H1 (cell line): ENCODE measurements at regions not wholly inside any gene's neighbourhood (a gene's known extent, or its start where the extent isn't known, plus 50 kb on each side); places are given as distances from the start of the nearest gene placed in this dataset.

ENCODE experiments used
- BRCA1 ChIP-seq: IDR thresholded peaks from 2 replicates; pipeline ENCODE4 v1.6.1; 2012; ENCODE audit warnings: low read depth, low read length, improper control_type of control experiment
- CEBPB ChIP-seq: IDR thresholded peaks from 2 replicates; pipeline ENCODE4 v1.6.1; 2012; ENCODE audit warnings: low read depth, low read length
- CHD1 ChIP-seq: IDR thresholded peaks from 2 replicates; pipeline ENCODE4 v1.6.1; 2012; ENCODE audit warnings: low read depth, low read length, improper control_type of control experiment
- CHD2 ChIP-seq: IDR thresholded peaks from 2 replicates; pipeline ENCODE4 v1.6.1; 2012; ENCODE audit warnings: low read length, improper control_type of control experiment
- CTCF ChIP-seq, 3 experiments: IDR thresholded peaks; 1 replicate in 2 of 3; 2 replicates in 1 of 3; pipeline versions ENCODE4 v1.5.1 to v1.6.1; 2011; ENCODE audit warnings: low read length in 3 of 3, mild to moderate bottlenecking in 3 of 3, inconsistent platforms in 2 of 3, low read depth in 1 of 3, moderate library complexity in 1 of 3; ENCODE audit not compliant: insufficient read depth in 1 of 3; ENCODE audit errors: control extremely low read depth in 1 of 3
- EZH2 ChIP-seq: fragments of 200-600 bp; sonication (generic); IDR thresholded peaks from 2 replicates; pipeline ENCODE4 v1.7.1; 2012; ENCODE audit warnings: low read depth, mild to moderate bottlenecking, moderate library complexity, low read length, inconsistent platforms; ENCODE audit not compliant: severe bottlenecking
- PHF8 ChIP-seq: fragments of 200-600 bp; sonication (generic); conservative IDR thresholded peaks from 2 replicates; pipeline ENCODE4 v1.7.1; 2012; ENCODE audit warnings: low read depth, mild to moderate bottlenecking, inconsistent platforms, low read length, moderate library complexity
- POLR2A ChIP-seq, 2 experiments: IDR thresholded peaks; 1 replicate in 1 of 2; 2 replicates in 1 of 2; pipeline ENCODE4 v1.6.1; 2011; ENCODE audit warnings: low read depth in 2 of 2, low read length in 2 of 2, mild to moderate bottlenecking in 2 of 2; ENCODE audit errors: control extremely low read depth in 1 of 2
- TAF1 ChIP-seq: IDR thresholded peaks from 2 replicates; pipeline ENCODE4 v1.6.1; 2011; ENCODE audit warnings: mild to moderate bottlenecking, low read depth, low read length
- TAF7 ChIP-seq: optimal IDR thresholded peaks from 2 replicates; pipeline ENCODE3; 2011; ENCODE audit warnings: low read depth, mild to moderate bottlenecking, inconsistent platforms, low read length, moderate library complexity, borderline replicate concordance
- TCF12 ChIP-seq: IDR thresholded peaks from 2 replicates; pipeline ENCODE4 v1.6.1; 2011; ENCODE audit warnings: low read depth, mild to moderate bottlenecking, low read length
- YY1 ChIP-seq: IDR thresholded peaks from 2 replicates; pipeline ENCODE4 v1.6.1; 2011; ENCODE audit warnings: low read depth, mild to moderate bottlenecking, low read length

GRCh38 chr13:50627111-50627510 is 216.4 kb downstream of the DLEU7 start:
- TF ChIP-seq CHD2 (no peak), TCF12 (no peak), CTCF (IDR thresholded peaks at IDR 0.05; ENCODE audit: control extremely low read depth in 1 of 3, insufficient read depth in 1 of 3, low read depth in 1 of 3, low read length in 3 of 3) (no peak), POLR2A (IDR thresholded peaks at IDR 0.05; ENCODE audit: control extremely low read depth in 1 of 2, low read depth in 2 of 2, low read length in 2 of 2) (no peak), BRCA1 (no peak), TAF1 (no peak), TAF7 (no peak), CEBPB (no peak), PHF8 (no peak), CHD1 (no peak), EZH2 (no peak), YY1 (no peak)
